DND-41 (cell line): ENCODE measurements at regions not wholly inside any gene's neighbourhood (a gene's known extent, or its start where the extent isn't known, plus 50 kb on each side); places are given as distances from the start of the nearest gene placed in this dataset.

Source experiments
- ATAC-seq: fragments of 200-7000 bp; cut with Tn5 transposase; 3 replicates; pipeline ENCODE4 v1.9.1; 2021; ENCODE audit warnings: low read depth; ENCODE audit not compliant: insufficient read depth
- DNase-seq: peaks from one replicate; pipeline ENCODE4 v3.0.0-alpha.2; 2020
- H2AFZ ChIP-seq: 2 replicates; pipeline ENCODE4 v1.6.0; 2012; ENCODE audit warnings: low read depth, low read length
- H3K27ac ChIP-seq: 2 replicates; pipeline ENCODE4 v1.5.1; 2012; ENCODE audit warnings: low read length, inconsistent platforms
- H3K27me3 ChIP-seq: fragments of 200-600 bp; sonication (generic); 2 replicates; pipeline ENCODE4 v1.6.0; 2012; ENCODE audit warnings: low read length, mild to moderate bottlenecking, inconsistent platforms; ENCODE audit not compliant: insufficient read depth, poor library complexity
- H3K36me3 ChIP-seq: 2 replicates; pipeline ENCODE4 v1.5.1; 2012; ENCODE audit warnings: low read length, inconsistent platforms; ENCODE audit not compliant: insufficient read depth
- H3K4me1 ChIP-seq: 2 replicates; pipeline ENCODE4 v1.5.1; 2012; ENCODE audit warnings: mild to moderate bottlenecking, low read length; ENCODE audit not compliant: insufficient read depth
- H3K4me2 ChIP-seq: 2 replicates; pipeline ENCODE4 v1.6.0; 2012; ENCODE audit warnings: mild to moderate bottlenecking, moderate library complexity, low read length, inconsistent platforms; ENCODE audit not compliant: insufficient read depth
- H3K4me3 ChIP-seq, 2 experiments: fragments of 200-600 bp in 1 of 2; shearing (Covaris generic) in 1 of 2; 2 replicates each; pipeline ENCODE4 v1.5.1; 2012 to 2016; ENCODE audit warnings: inconsistent platforms in 2 of 2, low read length in 2 of 2, mild to moderate bottlenecking in 2 of 2, low read depth in 1 of 2, moderate library complexity in 1 of 2
- H3K79me2 ChIP-seq: 2 replicates; pipeline ENCODE4 v1.6.0; 2012; ENCODE audit warnings: low read length, inconsistent platforms; ENCODE audit not compliant: insufficient read depth
- H3K9ac ChIP-seq: 2 replicates; pipeline ENCODE4 v1.6.0; 2012; ENCODE audit warnings: low read depth, mild to moderate bottlenecking, inconsistent platforms, low read length, moderate library complexity
- H3K9me3 ChIP-seq: 2 replicates; pipeline ENCODE4 v1.5.1; 2012; ENCODE audit warnings: low read length, moderate library complexity, mild to moderate bottlenecking, inconsistent platforms; ENCODE audit not compliant: insufficient read depth, severe bottlenecking
- H4K20me1 ChIP-seq: 2 replicates; pipeline ENCODE4 v1.6.0; 2012; ENCODE audit warnings: low read length; ENCODE audit not compliant: insufficient read depth
- CTCF ChIP-seq: IDR thresholded peaks from 2 replicates; pipeline ENCODE4 v1.5.1; 2012; ENCODE audit warnings: borderline replicate concordance, low read length, moderate library complexity, mild to moderate bottlenecking; ENCODE audit not compliant: poor library complexity, severe bottlenecking; ENCODE audit errors: extremely low read depth
- EZH2 ChIP-seq: IDR thresholded peaks from 3 replicates; pipeline ENCODE4 v1.6.1; 2012; ENCODE audit warnings: borderline replicate concordance, low read depth, mild to moderate bottlenecking, moderate library complexity, low read length, inconsistent platforms; ENCODE audit not compliant: severe bottlenecking

- no peaks in the 10 kb centered on the region for H4K20me1 ChIP-seq
- H3K9ac ChIP-seq: no peak overlapping the region
- H3K4me1 ChIP-seq: 0 out of 2 replicates have a peak, but pooled peaks cover 6% of the 10 kb centered on the region
- H3K36me3 ChIP-seq: no peaks in the 10 kb centered on the region
- peak; percentile 52; the same call in 1 of the 3 replicates for ATAC-seq
- no peak overlapping the region for H3K4me3 ChIP-seq
- no peaks in the 10 kb centered on the region for H3K79me2 ChIP-seq
- no peak for DNase-seq
- H3K27ac ChIP-seq: no peak overlapping the region
- no peak for TF ChIP-seq EZH2
- TF ChIP-seq CTCF: no peak
- H3K9me3 ChIP-seq: no peaks in the 10 kb centered on the region
- no peak overlapping the region for H2AFZ ChIP-seq
- no peak overlapping the region for H3K4me2 ChIP-seq
- H3K27me3 ChIP-seq: no peaks in the 10 kb centered on the region
Observed at GRCh38 chr3:25235031-25235430, 193.0 kb upstream of the RARB start.

GRCh38 chr3:25235466-25235865 lies 192.6 kb upstream of the RARB start:
- Histone ChIP-seq H3K36me3 (no peaks in the 10 kb centered on the region), H3K4me3 (no peak overlapping the region), H3K9ac (no peak overlapping the region), H4K20me1 (no peaks in the 10 kb centered on the region), H3K9me3 (no peaks in the 10 kb centered on the region), H2AFZ (no peak overlapping the region), H3K4me2 (no peak overlapping the region), H3K27ac (no peak overlapping the region), H3K4me1 (0 out of 2 replicates have a peak, but pooled peaks cover 6% of the 10 kb centered on the region), H3K79me2 (no peaks in the 10 kb centered on the region), H3K27me3 (no peaks in the 10 kb centered on the region)
- TF ChIP-seq CTCF (no peak), EZH2 (no peak)
- DNase-seq: no peak
- ATAC-seq: peak; percentile 90

- no peaks in the 10 kb centered on the region for H3K36me3 ChIP-seq
- no peak overlapping the region for H3K4me2 ChIP-seq
- ATAC-seq (no peak), DNase-seq (no peak)
- H2AFZ ChIP-seq: no peak overlapping the region
- H3K9me3 ChIP-seq: no peaks in the 10 kb centered on the region
- H3K4me3 ChIP-seq: no peak overlapping the region
- no peak for TF ChIP-seq EZH2
- TF ChIP-seq CTCF: no peak
- H3K79me2 ChIP-seq: no peaks in the 10 kb centered on the region
- no peak overlapping the region for H3K27ac ChIP-seq
- no peak overlapping the region for H3K9ac ChIP-seq
- 0 out of 2 replicates have a peak, but pooled peaks cover 6% of the 10 kb centered on the region for H3K4me1 ChIP-seq
- H3K27me3 ChIP-seq: no peaks in the 10 kb centered on the region
- no peaks in the 10 kb centered on the region for H4K20me1 ChIP-seq
Observed at GRCh38 chr3:25237602-25238001, 190.5 kb upstream of the RARB start.

GRCh38 chr3:25239042-25239441 lies 189.0 kb upstream of the RARB start:
- H3K27me3 ChIP-seq: no peaks in the 10 kb centered on the region
- ATAC-seq (no peak), DNase-seq (no peak)
- no peak for TF ChIP-seq EZH2
- no peak for TF ChIP-seq CTCF
- no peak overlapping the region for H3K9ac ChIP-seq
- H3K9me3 ChIP-seq: no peaks in the 10 kb centered on the region
- H3K27ac ChIP-seq: no peak overlapping the region
- H3K4me3 ChIP-seq: no peak overlapping the region
- no peak overlapping the region for H2AFZ ChIP-seq
- no peaks in the 10 kb centered on the region for H3K36me3 ChIP-seq
- no peaks in the 10 kb centered on the region for H4K20me1 ChIP-seq
- H3K4me1 ChIP-seq: 0 out of 2 replicates have a peak, but pooled peaks cover 6% of the 10 kb centered on the region
- H3K79me2 ChIP-seq: no peaks in the 10 kb centered on the region
- H3K4me2 ChIP-seq: no peak overlapping the region
